Liver (tissue), 8 donors: ENCODE measurements at regions not wholly inside any gene's neighbourhood (a gene's known extent, or its start where the extent isn't known, plus 50 kb on each side); places are given as distances from the start of the nearest gene placed in this dataset.

ENCODE experiments used
- DNase-seq: peaks from one replicate; pipeline ENCODE4 v3.0.0-alpha.2; 2017; ENCODE audit warnings: low spot score
- H3K27ac ChIP-seq, 2 donors: one replicate each; pipeline ENCODE4 v1.7.0; 2013; ENCODE audit warnings: inconsistent platforms in 2 of 2, low read length in 2 of 2, control low read depth in 1 of 2, low read depth in 1 of 2, mild to moderate bottlenecking in 1 of 2
- H3K27me3 ChIP-seq, 4 donors: one replicate each; pipeline versions ENCODE4 v1.6.1 to v1.7.0; 2013; ENCODE audit warnings: low read length in 3 of 4, inconsistent platforms in 1 of 4, mild to moderate bottlenecking in 1 of 4, moderate library complexity in 1 of 4; ENCODE audit not compliant: control insufficient read depth in 4 of 4, insufficient read depth in 4 of 4
- H3K36me3 ChIP-seq, 4 donors: one replicate each; pipeline versions ENCODE4 v1.6.1 to v1.7.0; 2013; ENCODE audit warnings: low read length in 3 of 4, mild to moderate bottlenecking in 3 of 4, low read depth in 1 of 4, moderate library complexity in 1 of 4; ENCODE audit not compliant: control insufficient read depth in 4 of 4, insufficient read depth in 3 of 4
- H3K4me1 ChIP-seq, 4 donors: one replicate each; pipeline versions ENCODE4 v1.6.1 to v1.7.0; 2013; ENCODE audit warnings: low read length in 3 of 4, mild to moderate bottlenecking in 3 of 4, moderate library complexity in 1 of 4; ENCODE audit not compliant: control insufficient read depth in 4 of 4, insufficient read depth in 4 of 4
- H3K4me3 ChIP-seq, 3 donors: one replicate each; pipeline versions ENCODE4 v1.6.1 to v1.7.0; 2013; ENCODE audit warnings: low read length in 3 of 3, control low read depth in 1 of 3, low read depth in 1 of 3, mild to moderate bottlenecking in 1 of 3
- H3K9ac ChIP-seq, 2 donors: one replicate each; pipeline ENCODE4 v1.7.0; 2013; ENCODE audit warnings: low read length in 2 of 2, mild to moderate bottlenecking in 2 of 2, moderate library complexity in 2 of 2, control low read depth in 1 of 2, low read depth in 1 of 2
- H3K9me3 ChIP-seq, 4 donors: one replicate each; pipeline versions ENCODE4 v1.6.1 to v1.7.0; 2013; ENCODE audit warnings: low read length in 3 of 4; ENCODE audit not compliant: control insufficient read depth in 4 of 4
- ATF3 ChIP-seq: IDR thresholded peaks from 2 replicates; pipeline ENCODE4 v1.6.1; 2016; ENCODE audit warnings: antibody characterized with exemption
- CTCF ChIP-seq: fragments of 150-350 bp; IDR thresholded peaks from 2 replicates; pipeline ENCODE4 v1.5.1; 2017; ENCODE audit warnings: improper control_type of control experiment, low read depth, low read length; ENCODE audit not compliant: missing input control
- EGR1 ChIP-seq, 2 donors: IDR thresholded peaks; 2 replicates each; pipeline ENCODE4 v1.6.1; 2016 to 2018; ENCODE audit warnings: antibody characterized with exemption in 2 of 2, low read depth in 2 of 2
- FOXA1 ChIP-seq: IDR thresholded peaks from 2 replicates; pipeline ENCODE4 v1.6.1; 2016; ENCODE audit warnings: antibody characterized with exemption
- FOXA2 ChIP-seq: IDR thresholded peaks from 2 replicates; pipeline ENCODE4 v1.6.1; 2016; ENCODE audit warnings: antibody characterized with exemption
- GABPA ChIP-seq, 2 donors: IDR thresholded peaks in 1 of 2; conservative IDR thresholded peaks in 1 of 2; 2 replicates each; pipeline ENCODE4 v1.6.1; 2016; ENCODE audit warnings: antibody characterized with exemption in 2 of 2, mild to moderate bottlenecking in 1 of 2, moderate library complexity in 1 of 2
- HNF4A ChIP-seq, 2 donors: conservative IDR thresholded peaks; 2 replicates each; pipeline ENCODE4 v1.6.1; 2016; ENCODE audit warnings: antibody characterized with exemption in 2 of 2, mild to moderate bottlenecking in 2 of 2
- HNF4G ChIP-seq: IDR thresholded peaks from 2 replicates; pipeline ENCODE4 v1.6.1; 2016; ENCODE audit warnings: antibody characterized with exemption
- JUND ChIP-seq, 2 donors: IDR thresholded peaks; 2 replicates each; pipeline ENCODE4 v1.6.1; 2016; ENCODE audit warnings: antibody characterized with exemption in 2 of 2
- MAX ChIP-seq: IDR thresholded peaks from 2 replicates; pipeline ENCODE4 v1.6.1; 2016; ENCODE audit warnings: antibody characterized with exemption
- NR2F2 ChIP-seq: IDR thresholded peaks from 2 replicates; pipeline ENCODE4 v1.6.1; 2016; ENCODE audit warnings: antibody characterized with exemption
- RAD21 ChIP-seq, 2 donors: IDR thresholded peaks; 2 replicates each; pipeline ENCODE4 v1.6.1; 2016; ENCODE audit warnings: antibody characterized with exemption in 2 of 2, mild to moderate bottlenecking in 2 of 2
- REST ChIP-seq: IDR thresholded peaks from 2 replicates; pipeline ENCODE4 v1.6.1; 2016; ENCODE audit warnings: antibody characterized with exemption, mild to moderate bottlenecking
- RXRA ChIP-seq, 2 donors: IDR thresholded peaks; 2 replicates each; pipeline ENCODE4 v1.6.1; 2017 to 2018; ENCODE audit warnings: antibody characterized with exemption in 2 of 2, mild to moderate bottlenecking in 1 of 2
- SP1 ChIP-seq: IDR thresholded peaks from 2 replicates; pipeline ENCODE4 v1.6.1; 2018; ENCODE audit warnings: antibody characterized with exemption, mild to moderate bottlenecking
- TAF1 ChIP-seq: conservative IDR thresholded peaks from 2 replicates; pipeline ENCODE4 v1.6.1; 2016; ENCODE audit warnings: antibody characterized with exemption, mild to moderate bottlenecking
- YY1 ChIP-seq: IDR thresholded peaks from 2 replicates; pipeline ENCODE4 v1.6.1; 2016; ENCODE audit warnings: antibody characterized with exemption, mild to moderate bottlenecking
- ZBTB33 ChIP-seq: IDR thresholded peaks from 2 replicates; pipeline ENCODE4 v1.6.1; 2016; ENCODE audit warnings: antibody characterized with exemption
- WGBS: extraction: QIAGEN DNeasy Blood & Tissue Kit; methylation state at CpG from one replicate; pipeline ENCODE4 v1.1.7; 2013; 5-methylcytosine and 5-hydroxymethylcytosine counted together
- donor health status: healthy.
- donor health status: healthy.
- donor health status: healthy.
- donor health status: healthy.
- donor health status: healthy.

- H3K4me1 ChIP-seq, result no peaks in the 10 kb centered on the region
- DNase-seq, result no peak
- no peaks in the 10 kb centered on the region for H3K27me3 ChIP-seq
- no peak overlapping the region for H3K27ac ChIP-seq
- H3K4me3 ChIP-seq, result no peak overlapping the region
- peaks cover 0 to 8% (median 2%) of the 10 kb centered on the region in 4 donors for H3K9me3 ChIP-seq
- H3K36me3 ChIP-seq, result no peaks in the 10 kb centered on the region
- WGBS, result 88% methylated on average over 5 of the region's 5 CpGs
- TF ChIP-seq MAX, result no peak
- no peak for TF ChIP-seq SP1
- no peak for TF ChIP-seq EGR1 (IDR thresholded peaks at IDR 0.05; ENCODE audit: low read depth in 2 of 2)
- TF ChIP-seq HNF4A (conservative IDR thresholded peaks at IDR 0.05), result no peak
- no peak for TF ChIP-seq ZBTB33
- no peak for TF ChIP-seq ATF3
- no peak for TF ChIP-seq RAD21 (IDR thresholded peaks at IDR 0.05)
- no peak for TF ChIP-seq GABPA (IDR thresholded peaks at IDR 0.05 in 1 of 2, conservative IDR thresholded peaks at IDR 0.05 in 1 of 2)
- TF ChIP-seq HNF4G, result no peak
- no peak for TF ChIP-seq RXRA (IDR thresholded peaks at IDR 0.05)
- TF ChIP-seq JUND (IDR thresholded peaks at IDR 0.05), result no peak
- no peak for TF ChIP-seq NR2F2
- TF ChIP-seq FOXA1, result no peak
- TF ChIP-seq REST, result no peak
- TF ChIP-seq YY1, result no peak
- TF ChIP-seq TAF1, result no peak
- H3K9ac ChIP-seq, result no peak overlapping the region
Observed at GRCh38 chr9:135394699-135395645, 84.6 kb upstream of the PPP1R26 start.

- H3K9me3 ChIP-seq, result peaks cover 0 to 8% (median 2%) of the 10 kb centered on the region in 4 donors
- TF ChIP-seq FOXA2 (no peak), HNF4G (no peak), HNF4A (conservative IDR thresholded peaks at IDR 0.05) (no peak), RXRA (IDR thresholded peaks at IDR 0.05) (no peak), GABPA (IDR thresholded peaks at IDR 0.05 in 1 of 2, conservative IDR thresholded peaks at IDR 0.05 in 1 of 2) (no peak), CTCF (no peak)
- no peaks in the 10 kb centered on the region for H3K27me3 ChIP-seq
- no peak overlapping the region for H3K27ac ChIP-seq
- H3K9ac ChIP-seq, result no peak overlapping the region
- H3K36me3 ChIP-seq, result no peaks in the 10 kb centered on the region
- H3K4me3 ChIP-seq, result no peak overlapping the region
- H3K4me1 ChIP-seq, result no peaks in the 10 kb centered on the region
- no peak for DNase-seq
- WGBS, result 93% methylated on average over 12 of the region's 12 CpGs
Observed at GRCh38 chr9:135397142-135397541, 82.4 kb upstream of the PPP1R26 start.
